Suprapubic skin (tissue), 4 donors: ENCODE measurements at regions not wholly inside any gene's neighbourhood (a gene's known extent, or its start where the extent isn't known, plus 50 kb on each side); places are given as distances from the start of the nearest gene placed in this dataset.

Experiments
- EP300 ChIP-seq: sonication (generic); formaldehyde crosslinking; IDR thresholded peaks from one replicate; pipeline ENCODE4 v1.6.1; 2017; ENCODE audit warnings: antibody characterized with exemption
- POLR2A ChIP-seq, 2 donors: fragments of 450-650 bp; IDR thresholded peaks; one replicate each; pipeline ENCODE4 v1.6.1; 2017; ENCODE audit warnings: antibody characterized with exemption in 2 of 2, mild to moderate bottlenecking in 2 of 2, moderate library complexity in 2 of 2
- POLR2AphosphoS5 ChIP-seq, 3 donors: sonication (generic); formaldehyde crosslinking; IDR thresholded peaks; one replicate each; pipeline ENCODE4 v1.6.1; 2017; ENCODE audit warnings: antibody characterized with exemption in 3 of 3
- TF ChIP-seq, protein P1 (sequence below), 2 donors: fragments of 200-600 bp in 1 of 2; fragments of 450-650 bp in 1 of 2; sonication (generic) in 1 of 2; IDR thresholded peaks; one replicate each; pipeline ENCODE4 v1.5.1; 2016 to 2019; ENCODE audit warnings: antibody characterized with exemption in 2 of 2, mild to moderate bottlenecking in 1 of 2, moderate library complexity in 1 of 2

- TF ChIP-seq, protein P1, sequence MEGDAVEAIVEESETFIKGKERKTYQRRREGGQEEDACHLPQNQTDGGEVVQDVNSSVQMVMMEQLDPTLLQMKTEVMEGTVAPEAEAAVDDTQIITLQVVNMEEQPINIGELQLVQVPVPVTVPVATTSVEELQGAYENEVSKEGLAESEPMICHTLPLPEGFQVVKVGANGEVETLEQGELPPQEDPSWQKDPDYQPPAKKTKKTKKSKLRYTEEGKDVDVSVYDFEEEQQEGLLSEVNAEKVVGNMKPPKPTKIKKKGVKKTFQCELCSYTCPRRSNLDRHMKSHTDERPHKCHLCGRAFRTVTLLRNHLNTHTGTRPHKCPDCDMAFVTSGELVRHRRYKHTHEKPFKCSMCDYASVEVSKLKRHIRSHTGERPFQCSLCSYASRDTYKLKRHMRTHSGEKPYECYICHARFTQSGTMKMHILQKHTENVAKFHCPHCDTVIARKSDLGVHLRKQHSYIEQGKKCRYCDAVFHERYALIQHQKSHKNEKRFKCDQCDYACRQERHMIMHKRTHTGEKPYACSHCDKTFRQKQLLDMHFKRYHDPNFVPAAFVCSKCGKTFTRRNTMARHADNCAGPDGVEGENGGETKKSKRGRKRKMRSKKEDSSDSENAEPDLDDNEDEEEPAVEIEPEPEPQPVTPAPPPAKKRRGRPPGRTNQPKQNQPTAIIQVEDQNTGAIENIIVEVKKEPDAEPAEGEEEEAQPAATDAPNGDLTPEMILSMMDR (IDR thresholded peaks at IDR 0.05): no peak
- TF ChIP-seq EP300 (no peak), POLR2AphosphoS5 (IDR thresholded peaks at IDR 0.05) (no peak), POLR2A (IDR thresholded peaks at IDR 0.05) (no peak)
Observed at GRCh38 chr4:35684755-35685154, 559.6 kb downstream of the ARAP2 start.
